Kidney (tissue), 13 donors: ENCODE measurements at regions not wholly inside any gene's neighbourhood (a gene's known extent, or its start where the extent isn't known, plus 50 kb on each side); places are given as distances from the start of the nearest gene placed in this dataset.

Experiments used
- DNase-seq, 5 donors: peaks; one replicate each; pipeline ENCODE4 v3.0.0-alpha.2; 2013 to 2020
- FAIRE-seq: peaks from 2 replicates; lab custom pipeline; 2012; peaks lifted over from hg19 to GRCh38; lab: Jason Lieb, UNC
- H3K27ac ChIP-seq, 2 donors: one replicate each; pipeline ENCODE4 v1.7.0; 2013; ENCODE audit warnings: low read depth in 2 of 2, low read length in 2 of 2, inconsistent platforms in 1 of 2
- H3K27me3 ChIP-seq: one replicate; pipeline ENCODE4 v1.7.1; 2013; ENCODE audit warnings: low read length, inconsistent platforms; ENCODE audit not compliant: control insufficient read depth, insufficient read depth
- H3K36me3 ChIP-seq, 3 donors: one replicate each; pipeline versions ENCODE4 v1.7.0 to v1.7.1; 2013; ENCODE audit warnings: low read length in 3 of 3, control low read depth in 1 of 3, inconsistent platforms in 1 of 3; ENCODE audit not compliant: insufficient read depth in 3 of 3, control insufficient read depth in 2 of 3
- H3K4me1 ChIP-seq, 3 donors: one replicate each; pipeline versions ENCODE4 v1.7.0 to v1.7.1; 2013; ENCODE audit warnings: low read length in 3 of 3, inconsistent platforms in 1 of 3, low read depth in 1 of 3; ENCODE audit not compliant: control insufficient read depth in 2 of 3, insufficient read depth in 2 of 3
- H3K4me3 ChIP-seq, 3 donors: one replicate each; pipeline versions ENCODE4 v1.7.0 to v1.8.1; 2013; ENCODE audit warnings: low read length in 3 of 3, control low read depth in 1 of 3, inconsistent platforms in 1 of 3
- H3K9ac ChIP-seq, 3 donors: one replicate each; pipeline versions ENCODE4 v1.7.0 to v1.7.1; 2013; ENCODE audit warnings: low read length in 3 of 3, control low read depth in 1 of 3, inconsistent platforms in 1 of 3
- H3K9me3 ChIP-seq, 3 donors: one replicate each; pipeline versions ENCODE4 v1.7.0 to v1.7.1; 2013; ENCODE audit warnings: low read length in 3 of 3, control low read depth in 1 of 3, inconsistent platforms in 1 of 3; ENCODE audit not compliant: control insufficient read depth in 2 of 3, insufficient read depth in 1 of 3
- CTCF ChIP-seq: IDR thresholded peaks from 3 replicates; pipeline ENCODE4 v1.5.1; 2012; ENCODE audit warnings: mild to moderate bottlenecking, moderate library complexity, borderline replicate concordance; ENCODE audit not compliant: insufficient read depth; ENCODE audit errors: extremely low read depth
- intact Hi-C: fragments of 100-400 bp; cut with DNase I; formaldehyde crosslinking; loops from one replicate; pipeline ENCODE4 v1.11.1; 2022
- donor health status: control.
- donor health status: control.
- donor health status: control.
- donor health status: control.
- donor health status: control.
- donor health status: DM: yes; HTN: yes; CAD: no.
- donor health status: Normal renal cell carcinoma (clear cell type).

- no peaks in the 10 kb centered on the region for H3K27me3 ChIP-seq
- H3K9ac ChIP-seq: no peak overlapping the region
- H3K9me3 ChIP-seq: peaks cover 0 to 5% (median 0%) of the 10 kb centered on the region in 3 donors
- H3K4me1 ChIP-seq: no peaks in the 10 kb centered on the region
- DNase-seq: no peak
- intact Hi-C loops: no loop called here
- H3K27ac ChIP-seq: no peak overlapping the region
- no peak overlapping the region for H3K4me3 ChIP-seq
- no peaks in the 10 kb centered on the region for H3K36me3 ChIP-seq
- FAIRE-seq: no peak
- peak; percentile 20 for TF ChIP-seq CTCF
Measured at GRCh38 chrX:26649534-26649933, 433.6 kb downstream of the MAGEB5 start.

GRCh38 chrX:26631385-26631784 lies 415.4 kb downstream of the MAGEB5 start:
- Histone ChIP-seq H3K27ac (no peak overlapping the region), H3K4me1 (no peaks in the 10 kb centered on the region), H3K36me3 (no peaks in the 10 kb centered on the region), H3K27me3 (no peaks in the 10 kb centered on the region), H3K4me3 (no peak overlapping the region), H3K9ac (no peak overlapping the region), H3K9me3 (no peaks in the 10 kb centered on the region)
- no peak for DNase-seq
- intact Hi-C loops: no loop called here
- peak; percentile 3 for FAIRE-seq
- TF ChIP-seq CTCF: no peak

GRCh38 chrX:26613956-26614355 lies 398.0 kb downstream of the MAGEB5 start:
- intact Hi-C loops: no loop called here
- Histone ChIP-seq H3K27me3 (no peaks in the 10 kb centered on the region), H3K27ac (no peak overlapping the region), H3K4me1 (no peaks in the 10 kb centered on the region), H3K9me3 (no peaks in the 10 kb centered on the region), H3K9ac (no peak overlapping the region), H3K4me3 (no peak overlapping the region), H3K36me3 (no peaks in the 10 kb centered on the region)
- TF ChIP-seq CTCF: no peak
- FAIRE-seq: no peak
- DNase-seq: no peak

GRCh38 chrX:26606971-26607370 lies 391.0 kb downstream of the MAGEB5 start:
- FAIRE-seq: no peak

More at GRCh38 chrX:26606971-26607370, 391.0 kb downstream of the MAGEB5 start:
- H3K4me1 ChIP-seq: no peaks in the 10 kb centered on the region
- H3K27ac ChIP-seq: no peak overlapping the region
- H3K27me3 ChIP-seq: no peaks in the 10 kb centered on the region
- no peak for DNase-seq
- no peak overlapping the region for H3K4me3 ChIP-seq
- no peaks in the 10 kb centered on the region for H3K9me3 ChIP-seq
- TF ChIP-seq CTCF: no peak
- H3K36me3 ChIP-seq: no peaks in the 10 kb centered on the region
- H3K9ac ChIP-seq: no peak overlapping the region
- intact Hi-C loops: no loop called here
